ENCODE measurements at regions not wholly inside any gene's neighbourhood (a gene's known extent, or its start where the extent isn't known, plus 50 kb on each side); places are given as distances from the start of the nearest gene placed in this dataset.
A peak's percentile ranks its signal among the peaks of the same experiment; 100 is the strongest.

GRCh38 chr13:33745370-33746324 is 72.3 kb upstream of the RFC3 start:
- 70% methylated on average over 7 of the region's 7 CpGs for WGBS
- Histone ChIP-seq H3K36me3 (no peaks in the 10 kb centered on the region), H3K27me3 (no peaks in the 10 kb centered on the region), H3K4me3 (no peak overlapping the region), H3K27ac (replicated peaks in 1 of 4) (peak overlapping the region; percentile 46 to 63 (median 57)), H3K9me3 (peaks cover 0 to 5% (median 0%) of the 10 kb centered on the region in 4 donors), H3K4me1 (peaks cover 11 to 25% (median 20%) of the 10 kb centered on the region in 4 donors)
- intact Hi-C loops (cut with DNase I): no loop called here
- TF ChIP-seq POLR2A (IDR thresholded peaks at IDR 0.05; ENCODE audit: low read depth) (no peak), EP300 (IDR thresholded peaks at IDR 0.05) (no peak), POLR2AphosphoS5 (IDR thresholded peaks at IDR 0.05) (no peak)
- TF ChIP-seq, protein P1, sequence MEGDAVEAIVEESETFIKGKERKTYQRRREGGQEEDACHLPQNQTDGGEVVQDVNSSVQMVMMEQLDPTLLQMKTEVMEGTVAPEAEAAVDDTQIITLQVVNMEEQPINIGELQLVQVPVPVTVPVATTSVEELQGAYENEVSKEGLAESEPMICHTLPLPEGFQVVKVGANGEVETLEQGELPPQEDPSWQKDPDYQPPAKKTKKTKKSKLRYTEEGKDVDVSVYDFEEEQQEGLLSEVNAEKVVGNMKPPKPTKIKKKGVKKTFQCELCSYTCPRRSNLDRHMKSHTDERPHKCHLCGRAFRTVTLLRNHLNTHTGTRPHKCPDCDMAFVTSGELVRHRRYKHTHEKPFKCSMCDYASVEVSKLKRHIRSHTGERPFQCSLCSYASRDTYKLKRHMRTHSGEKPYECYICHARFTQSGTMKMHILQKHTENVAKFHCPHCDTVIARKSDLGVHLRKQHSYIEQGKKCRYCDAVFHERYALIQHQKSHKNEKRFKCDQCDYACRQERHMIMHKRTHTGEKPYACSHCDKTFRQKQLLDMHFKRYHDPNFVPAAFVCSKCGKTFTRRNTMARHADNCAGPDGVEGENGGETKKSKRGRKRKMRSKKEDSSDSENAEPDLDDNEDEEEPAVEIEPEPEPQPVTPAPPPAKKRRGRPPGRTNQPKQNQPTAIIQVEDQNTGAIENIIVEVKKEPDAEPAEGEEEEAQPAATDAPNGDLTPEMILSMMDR (IDR thresholded peaks at IDR 0.05): no peak
- no peak for DNase-seq (ENCODE audit: extremely low spot score)

- 98% methylated on average over 2 of the region's 2 CpGs for WGBS
- DNase-seq (ENCODE audit: extremely low spot score): no peak
- Histone ChIP-seq H3K4me3 (no peak overlapping the region), H3K4me1 (peaks cover 11 to 25% (median 20%) of the 10 kb centered on the region in 4 donors), H3K27me3 (no peaks in the 10 kb centered on the region), H3K27ac (replicated peaks in 1 of 4) (no peak overlapping the region), H3K36me3 (no peaks in the 10 kb centered on the region), H3K9me3 (peaks cover 0 to 5% (median 0%) of the 10 kb centered on the region in 4 donors)
- TF ChIP-seq, protein P1 (IDR thresholded peaks at IDR 0.05): no peak
- intact Hi-C loops (cut with DNase I): no loop called here
Observed at GRCh38 chr13:33746867-33747266, 71.1 kb upstream of the RFC3 start.

GRCh38 chr13:33751151-33751550 is 66.8 kb upstream of the RFC3 start:
- Histone ChIP-seq H3K36me3 (no peaks in the 10 kb centered on the region), H3K9me3 (peaks cover 0 to 5% (median 0%) of the 10 kb centered on the region in 4 donors), H3K27ac (replicated peaks in 1 of 4) (no peak overlapping the region), H3K4me3 (no peak overlapping the region), H3K4me1 (peaks cover 0 to 5% (median 3%) of the 10 kb centered on the region in 4 donors), H3K27me3 (no peaks in the 10 kb centered on the region)
- 67% methylated on average over 2 of the region's 2 CpGs for WGBS
- intact Hi-C loops (cut with DNase I): no loop called here
- TF ChIP-seq POLR2A (IDR thresholded peaks at IDR 0.05; ENCODE audit: low read depth) (no peak), EP300 (IDR thresholded peaks at IDR 0.05) (no peak), POLR2AphosphoS5 (IDR thresholded peaks at IDR 0.05) (no peak)
- TF ChIP-seq, protein P1 (IDR thresholded peaks at IDR 0.05): no peak
- no peak for DNase-seq (ENCODE audit: extremely low spot score)

- Histone ChIP-seq H3K4me3 (no peak overlapping the region), H3K27me3 (no peaks in the 10 kb centered on the region), H3K9me3 (peaks cover 0 to 5% (median 0%) of the 10 kb centered on the region in 4 donors), H3K27ac (replicated peaks in 1 of 4) (no peak overlapping the region), H3K4me1 (no peaks in the 10 kb centered on the region), H3K36me3 (no peaks in the 10 kb centered on the region)
- TF ChIP-seq EP300 (IDR thresholded peaks at IDR 0.05) (no peak), POLR2AphosphoS5 (IDR thresholded peaks at IDR 0.05) (no peak), POLR2A (IDR thresholded peaks at IDR 0.05; ENCODE audit: low read depth) (no peak)
- TF ChIP-seq, protein P1 (IDR thresholded peaks at IDR 0.05): no peak
- intact Hi-C loops (cut with DNase I): no loop called here
- no peak for DNase-seq (ENCODE audit: extremely low spot score)
Observed at GRCh38 chr13:33752094-33752493, 65.9 kb upstream of the RFC3 start.

Measured in esophagus muscularis mucosa (tissue), 4 donors.